ENCODE measurements at regions not wholly inside any gene's neighbourhood (a gene's known extent, or its start where the extent isn't known, plus 50 kb on each side); places are given as distances from the start of the nearest gene placed in this dataset.
"Not testable (repeated sequence)": the region's sequence is repeated elsewhere in the genome, so short reads cannot be mapped to it uniquely, and the experiment has no call there.

- no peak for DNase-seq
Observed at GRCh38 chr4:43089730-43090129, 197.2 kb downstream of the GRXCR1 start.

- DNase-seq, result no peak
Observed at GRCh38 chr4:43103048-43103447, 210.5 kb downstream of the GRXCR1 start.

- DNase-seq, result no peak
Observed at GRCh38 chr4:43112139-43112538, 219.6 kb downstream of the GRXCR1 start.

- no peak for DNase-seq
Observed at GRCh38 chr4:43113196-43113595, 220.7 kb downstream of the GRXCR1 start.

- no peak for DNase-seq
Observed at GRCh38 chr4:43126595-43126994, 234.1 kb downstream of the GRXCR1 start.

- no peak for DNase-seq
Observed at GRCh38 chr4:43130228-43131021, 237.9 kb downstream of the GRXCR1 start.

- DNase-seq, result peak; percentile 50
Observed at GRCh38 chr4:43132010-43132582, 239.6 kb downstream of the GRXCR1 start.

GRCh38 chr4:43133566-43133965, 241.1 kb downstream of the GRXCR1 start:
- DNase-seq, result no peak

- DNase-seq, result no peak
Observed at GRCh38 chr4:43136752-43137151, 244.2 kb downstream of the GRXCR1 start.

- no peak for DNase-seq
Observed at GRCh38 chr4:43146198-43146597, 253.7 kb downstream of the GRXCR1 start.

- DNase-seq, result no peak
Observed at GRCh38 chr4:43148481-43148880, 256.0 kb downstream of the GRXCR1 start.

- DNase-seq, result no peak
Observed at GRCh38 chr4:43163101-43163792, 270.7 kb downstream of the GRXCR1 start.

- no peak for DNase-seq
Observed at GRCh38 chr4:43189741-43190140, 297.2 kb downstream of the GRXCR1 start.

- DNase-seq, result not testable (repeated sequence)
Observed at GRCh38 chr4:43212576-43212975, 320.1 kb downstream of the GRXCR1 start.

- DNase-seq, result no peak
Observed at GRCh38 chr4:43223820-43224219, 331.3 kb downstream of the GRXCR1 start.

GRCh38 chr4:43224559-43224958, 332.0 kb downstream of the GRXCR1 start:
- DNase-seq, result no peak

- DNase-seq, result no peak
Observed at GRCh38 chr4:43233321-43233720, 340.8 kb downstream of the GRXCR1 start.

GRCh38 chr4:43234626-43235415, 342.3 kb downstream of the GRXCR1 start:
- DNase-seq, result no peak

GRCh38 chr4:43238008-43238407, 345.5 kb downstream of the GRXCR1 start:
- DNase-seq, result no peak

GRCh38 chr4:43238585-43238984, 346.1 kb downstream of the GRXCR1 start:
- no peak for DNase-seq

GRCh38 chr4:43241104-43241503, 348.6 kb downstream of the GRXCR1 start:
- DNase-seq, result no peak

GRCh38 chr4:43242606-43243005, 350.1 kb downstream of the GRXCR1 start:
- DNase-seq, result no peak

- no peak for DNase-seq
Observed at GRCh38 chr4:43243433-43244116, 351.1 kb downstream of the GRXCR1 start.

Data from NCI-H1092 (cell line).